Neural progenitor cell (in vitro differentiated cells): ENCODE measurements at regions not wholly inside any gene's neighbourhood (a gene's known extent, or its start where the extent isn't known, plus 50 kb on each side); places are given as distances from the start of the nearest gene placed in this dataset.

Experiments
- CTCF ChIP-seq: fragments of 200-600 bp; sonication (generic); IDR thresholded peaks from 2 replicates; pipeline ENCODE4 v1.5.1; 2017; ENCODE audit warnings: antibody characterized with exemption, mild to moderate bottlenecking
- EZH2 ChIP-seq: fragments of 200-600 bp; sonication (generic); IDR thresholded peaks from 2 replicates; pipeline ENCODE4 v1.6.1; 2017; ENCODE audit warnings: antibody characterized with exemption, mild to moderate bottlenecking, moderate library complexity
- EZH2phosphoT487 ChIP-seq: fragments of 200-600 bp; sonication (generic); IDR thresholded peaks from 2 replicates; pipeline ENCODE4 v1.6.1; 2017; ENCODE audit warnings: antibody characterized with exemption

- TF ChIP-seq CTCF (no peak), EZH2 (no peak), EZH2phosphoT487 (no peak)
Measured at GRCh38 chr3:115330430-115330829, 183.3 kb upstream of the ZBTB20 start.
